WTC11 (cell line): ENCODE measurements at regions not wholly inside any gene's neighbourhood (a gene's known extent, or its start where the extent isn't known, plus 50 kb on each side); places are given as distances from the start of the nearest gene placed in this dataset.

ENCODE experiments used
- CTCF ChIP-seq: fragments of 200-600 bp; IDR thresholded peaks from 2 replicates; pipeline ENCODE4 v1.8.0; 2022; ENCODE audit warnings: antibody characterized with exemption
- FOXJ3 ChIP-seq: sonication (generic); formaldehyde crosslinking; IDR thresholded peaks from 2 replicates; pipeline ENCODE4 v1.9.0; 2021; ENCODE audit warnings: missing genetic modification reagents, mild to moderate bottlenecking, borderline replicate concordance

GRCh38 chr11:80054582-80055165 lies 613.8 kb upstream of the TENM4 start:
- no peak for TF ChIP-seq CTCF
- no peak for TF ChIP-seq FOXJ3 (CRISPR knock-in tag)
